Parathyroid adenoma (tissue), 2 donors: ENCODE measurements at regions not wholly inside any gene's neighbourhood (a gene's known extent, or its start where the extent isn't known, plus 50 kb on each side); places are given as distances from the start of the nearest gene placed in this dataset.

Source experiments
- H2AFZ ChIP-seq: fragments of 300-600 bp; sonication (generic); one replicate; pipeline ENCODE4 v1.7.0; 2017; ENCODE audit warnings: antibody characterized with exemption, mild to moderate bottlenecking
- H3K27ac ChIP-seq: fragments of 300-600 bp; sonication (generic); one replicate; pipeline ENCODE4 v1.7.0; 2017
- H3K27me3 ChIP-seq: fragments of 300-600 bp; sonication (generic); one replicate; pipeline ENCODE4 v1.7.0; 2017; ENCODE audit warnings: low read length; ENCODE audit not compliant: control insufficient read depth, insufficient read depth
- H3K36me3 ChIP-seq: fragments of 300-600 bp; sonication (generic); one replicate; pipeline ENCODE4 v1.7.0; 2017; ENCODE audit warnings: low read length; ENCODE audit not compliant: control insufficient read depth, insufficient read depth
- H3K4me1 ChIP-seq: fragments of 300-600 bp; sonication (generic); one replicate; pipeline ENCODE4 v1.7.0; 2017; ENCODE audit warnings: control low read depth
- H3K4me2 ChIP-seq: fragments of 300-600 bp; sonication (generic); one replicate; pipeline ENCODE4 v1.7.0; 2017; ENCODE audit warnings: low read length
- H3K4me3 ChIP-seq: fragments of 300-600 bp; sonication (generic); one replicate; pipeline ENCODE4 v1.7.0; 2017; ENCODE audit warnings: low read depth, low read length
- H3K79me2 ChIP-seq: fragments of 300-600 bp; sonication (generic); one replicate; pipeline ENCODE4 v1.7.0; 2017; ENCODE audit warnings: control low read depth
- H3K9ac ChIP-seq: fragments of 300-600 bp; sonication (generic); one replicate; pipeline ENCODE4 v1.7.0; 2017; ENCODE audit warnings: mild to moderate bottlenecking
- H3K9me3 ChIP-seq: fragments of 300-600 bp; sonication (generic); one replicate; pipeline ENCODE4 v1.7.0; 2017; ENCODE audit warnings: low read length; ENCODE audit not compliant: control insufficient read depth
- CTCF ChIP-seq: fragments of 300-600 bp; sonication (generic); IDR thresholded peaks from one replicate; pipeline ENCODE4 v1.7.0; 2017; ENCODE audit warnings: antibody characterized with exemption, mild to moderate bottlenecking
- donor health status: primary hyperparathyroidism.

GRCh38 chr2:174022431-174022830 lies 57.3 kb upstream of the SP3 start:
- Histone ChIP-seq H3K36me3 (no peaks in the 10 kb centered on the region), H3K79me2 (no peaks in the 10 kb centered on the region), H3K9me3 (no peaks in the 10 kb centered on the region), H3K9ac (no peak overlapping the region), H3K27me3 (no peaks in the 10 kb centered on the region), H3K4me1 (no peaks in the 10 kb centered on the region), H2AFZ (no peak overlapping the region), H3K4me2 (no peak overlapping the region), H3K4me3 (no peak overlapping the region), H3K27ac (no peak overlapping the region)
- TF ChIP-seq CTCF = no peak

GRCh38 chr2:174020926-174021662 lies 55.9 kb upstream of the SP3 start:
- no peaks in the 10 kb centered on the region for H3K4me1 ChIP-seq
- no peak overlapping the region for H3K9ac ChIP-seq
- H2AFZ ChIP-seq = peak overlapping the region; percentile 14
- H3K27ac ChIP-seq = no peak overlapping the region
- H3K4me2 ChIP-seq = no peak overlapping the region
- no peaks in the 10 kb centered on the region for H3K9me3 ChIP-seq
- H3K79me2 ChIP-seq = no peaks in the 10 kb centered on the region
- no peaks in the 10 kb centered on the region for H3K27me3 ChIP-seq
- H3K36me3 ChIP-seq = no peaks in the 10 kb centered on the region
- H3K4me3 ChIP-seq = no peak overlapping the region
- no peak for TF ChIP-seq CTCF

- Histone ChIP-seq H3K4me1 (no peaks in the 10 kb centered on the region), H3K79me2 (no peaks in the 10 kb centered on the region), H3K36me3 (no peaks in the 10 kb centered on the region), H3K9ac (no peak overlapping the region), H3K27me3 (no peaks in the 10 kb centered on the region), H3K27ac (no peak overlapping the region), H3K9me3 (no peaks in the 10 kb centered on the region), H3K4me2 (no peak overlapping the region), H2AFZ (no peak overlapping the region), H3K4me3 (no peak overlapping the region)
- TF ChIP-seq CTCF = no peak
These were observed 54.9 kb upstream of the SP3 start for GRCh38 chr2:174020026-174020425.

- no peak for TF ChIP-seq CTCF
- Histone ChIP-seq H3K9ac (no peak overlapping the region), H3K4me1 (no peaks in the 10 kb centered on the region), H3K79me2 (no peaks in the 10 kb centered on the region), H3K36me3 (no peaks in the 10 kb centered on the region), H3K4me2 (no peak overlapping the region), H3K27me3 (no peaks in the 10 kb centered on the region), H3K4me3 (no peak overlapping the region), H3K9me3 (no peaks in the 10 kb centered on the region), H2AFZ (no peak overlapping the region), H3K27ac (no peak overlapping the region)
These were observed 51.3 kb upstream of the SP3 start for GRCh38 chr2:174016447-174016846.

- no peak overlapping the region for H3K9ac ChIP-seq
- H3K9me3 ChIP-seq = no peaks in the 10 kb centered on the region
- H2AFZ ChIP-seq = no peak overlapping the region
- no peak overlapping the region for H3K27ac ChIP-seq
- no peaks in the 10 kb centered on the region for H3K4me1 ChIP-seq
- no peak overlapping the region for H3K4me3 ChIP-seq
- H3K4me2 ChIP-seq = no peak overlapping the region
- H3K27me3 ChIP-seq = no peaks in the 10 kb centered on the region
- H3K79me2 ChIP-seq = no peaks in the 10 kb centered on the region
- no peaks in the 10 kb centered on the region for H3K36me3 ChIP-seq
- no peak for TF ChIP-seq CTCF
These were observed 50.3 kb upstream of the SP3 start for GRCh38 chr2:174015428-174015827.
